ENCODE measurements at regions not wholly inside any gene's neighbourhood (a gene's known extent, or its start where the extent isn't known, plus 50 kb on each side); places are given as distances from the start of the nearest gene placed in this dataset.

DNA sequence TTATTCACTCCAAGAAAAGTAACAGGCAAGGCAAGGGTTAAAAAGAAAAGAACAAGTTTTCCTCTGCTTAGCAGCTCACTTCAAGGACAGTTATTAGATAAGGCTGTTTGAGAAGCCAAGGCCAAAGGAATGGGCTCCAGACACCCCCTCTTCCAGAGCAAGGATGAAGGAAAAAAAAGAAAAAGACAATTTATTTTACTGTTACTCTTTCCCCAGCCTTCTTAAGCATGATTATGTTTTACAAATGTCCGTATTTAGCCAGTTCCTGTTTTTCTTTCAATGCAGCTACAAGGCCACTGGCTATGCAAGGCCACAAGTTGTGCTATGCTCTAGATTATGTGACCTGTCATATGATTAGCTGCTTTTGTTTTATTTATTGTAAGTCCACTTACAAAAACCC, 106.5 kb upstream of the SIMC1 start:
- intact Hi-C loops (cut with micrococcal nuclease; ENCODE audit: unreplicated experiment): no loop called here
- ChIA-PET POLR2A (ENCODE audit: unreplicated experiment) (no interaction called here), CTCF (no interaction called here)
- Histone ChIP-seq H3K4me2 (no peak overlapping the region), H3K9me3 (ENCODE audit: insufficient read depth, low read depth) (no peaks in the 10 kb centered on the region), H4K20me1 (ENCODE audit: insufficient read depth) (no peaks in the 10 kb centered on the region), H3K4me3 (no peak overlapping the region), H3K9me2 (ENCODE audit: insufficient read depth) (no peaks in the 10 kb centered on the region), H3F3A (ENCODE audit: insufficient read depth, low read depth) (no peaks in the 10 kb centered on the region), H3K27me3 (ENCODE audit: insufficient read depth, low read depth) (peaks cover 69% of the 10 kb centered on the region), H3K36me3 (ENCODE audit: low read depth) (no peaks in the 10 kb centered on the region), H3K4me1 (replicated peaks; ENCODE audit: insufficient read depth) (no peaks in the 10 kb centered on the region), H2AFZ (no peak overlapping the region), H3K79me2 (ENCODE audit: low read depth) (no peaks in the 10 kb centered on the region), H3K27ac (no peak overlapping the region)
- DNase-seq: no peak
- TF ChIP-seq, protein P1, sequence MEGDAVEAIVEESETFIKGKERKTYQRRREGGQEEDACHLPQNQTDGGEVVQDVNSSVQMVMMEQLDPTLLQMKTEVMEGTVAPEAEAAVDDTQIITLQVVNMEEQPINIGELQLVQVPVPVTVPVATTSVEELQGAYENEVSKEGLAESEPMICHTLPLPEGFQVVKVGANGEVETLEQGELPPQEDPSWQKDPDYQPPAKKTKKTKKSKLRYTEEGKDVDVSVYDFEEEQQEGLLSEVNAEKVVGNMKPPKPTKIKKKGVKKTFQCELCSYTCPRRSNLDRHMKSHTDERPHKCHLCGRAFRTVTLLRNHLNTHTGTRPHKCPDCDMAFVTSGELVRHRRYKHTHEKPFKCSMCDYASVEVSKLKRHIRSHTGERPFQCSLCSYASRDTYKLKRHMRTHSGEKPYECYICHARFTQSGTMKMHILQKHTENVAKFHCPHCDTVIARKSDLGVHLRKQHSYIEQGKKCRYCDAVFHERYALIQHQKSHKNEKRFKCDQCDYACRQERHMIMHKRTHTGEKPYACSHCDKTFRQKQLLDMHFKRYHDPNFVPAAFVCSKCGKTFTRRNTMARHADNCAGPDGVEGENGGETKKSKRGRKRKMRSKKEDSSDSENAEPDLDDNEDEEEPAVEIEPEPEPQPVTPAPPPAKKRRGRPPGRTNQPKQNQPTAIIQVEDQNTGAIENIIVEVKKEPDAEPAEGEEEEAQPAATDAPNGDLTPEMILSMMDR (conservative IDR thresholded peaks at IDR 0.05): no peak
- TF ChIP-seq EZH2 (IDR thresholded peaks at IDR 0.05; ENCODE audit: low read depth): no peak
- no TSS peak for BruUV-seq (replicated peaks)

DNA sequence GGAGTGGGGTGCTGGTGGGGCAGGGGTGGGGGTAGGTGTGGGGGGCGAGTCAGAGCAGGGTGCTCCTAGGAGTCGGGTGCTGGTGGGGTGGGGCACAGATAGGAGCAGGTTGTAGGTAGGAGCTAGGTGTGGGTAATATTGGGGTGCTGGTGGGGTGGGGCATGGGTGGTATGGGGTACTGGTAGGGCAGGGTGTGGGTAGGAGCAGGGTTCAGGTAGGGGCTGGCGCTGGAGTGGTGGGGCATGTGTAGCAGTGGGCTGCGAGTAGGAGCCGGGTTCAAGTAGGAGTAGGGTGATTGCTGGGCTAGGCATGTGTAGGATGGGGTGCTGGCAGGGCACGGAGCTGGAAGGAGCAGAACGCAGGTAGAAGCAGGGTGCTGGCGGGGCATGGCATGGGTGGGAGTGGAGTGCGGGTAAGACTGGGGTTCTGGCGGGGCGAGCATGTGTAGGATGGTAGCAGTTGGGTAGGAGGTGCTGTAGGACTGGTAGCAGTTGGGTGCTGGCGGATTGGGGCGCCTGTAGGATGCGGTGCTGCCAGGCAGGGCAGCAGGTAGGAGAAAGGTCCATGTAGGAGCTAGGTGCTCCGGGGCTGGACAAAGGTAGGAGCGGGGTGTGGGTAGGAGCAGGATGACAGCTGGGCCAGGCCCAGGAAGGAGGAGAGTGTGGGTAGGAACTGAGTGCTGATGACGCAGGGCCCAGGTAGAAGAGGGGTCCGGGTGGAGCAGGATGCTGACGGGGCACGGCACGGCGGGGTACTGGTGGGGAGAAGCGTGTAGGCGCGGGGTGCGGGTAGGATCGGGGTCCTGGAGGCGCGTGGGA, 105.5 kb upstream of the SIMC1 start:
- peaks cover 78% of the 10 kb centered on the region for H3K27me3 ChIP-seq (ENCODE audit: insufficient read depth, low read depth)
- BruUV-seq (replicated peaks): no TSS peak
- no peaks in the 10 kb centered on the region for H3F3A ChIP-seq (ENCODE audit: insufficient read depth, low read depth)
- H2AFZ ChIP-seq: no peak overlapping the region
- ChIA-PET POLR2A (ENCODE audit: unreplicated experiment) (no interaction called here), CTCF (no interaction called here)
- no peak overlapping the region for H3K4me3 ChIP-seq
- no peak overlapping the region for H3K27ac ChIP-seq
- H3K36me3 ChIP-seq (ENCODE audit: low read depth): no peaks in the 10 kb centered on the region
- H3K9me3 ChIP-seq (ENCODE audit: insufficient read depth, low read depth): no peaks in the 10 kb centered on the region
- H3K4me2 ChIP-seq: no peak overlapping the region
- H3K4me1 ChIP-seq (replicated peaks; ENCODE audit: insufficient read depth): no peaks in the 10 kb centered on the region
- no peaks in the 10 kb centered on the region for H3K9me2 ChIP-seq (ENCODE audit: insufficient read depth)
- no peaks in the 10 kb centered on the region for H3K79me2 ChIP-seq (ENCODE audit: low read depth)
- no peak for TF ChIP-seq EZH2 (IDR thresholded peaks at IDR 0.05; ENCODE audit: low read depth)
- TF ChIP-seq, protein P1 (conservative IDR thresholded peaks at IDR 0.05): no peak
- no peaks in the 10 kb centered on the region for H4K20me1 ChIP-seq (ENCODE audit: insufficient read depth)
- DNase-seq: no peak
- intact Hi-C loops (cut with micrococcal nuclease; ENCODE audit: unreplicated experiment): no loop called here

DNA sequence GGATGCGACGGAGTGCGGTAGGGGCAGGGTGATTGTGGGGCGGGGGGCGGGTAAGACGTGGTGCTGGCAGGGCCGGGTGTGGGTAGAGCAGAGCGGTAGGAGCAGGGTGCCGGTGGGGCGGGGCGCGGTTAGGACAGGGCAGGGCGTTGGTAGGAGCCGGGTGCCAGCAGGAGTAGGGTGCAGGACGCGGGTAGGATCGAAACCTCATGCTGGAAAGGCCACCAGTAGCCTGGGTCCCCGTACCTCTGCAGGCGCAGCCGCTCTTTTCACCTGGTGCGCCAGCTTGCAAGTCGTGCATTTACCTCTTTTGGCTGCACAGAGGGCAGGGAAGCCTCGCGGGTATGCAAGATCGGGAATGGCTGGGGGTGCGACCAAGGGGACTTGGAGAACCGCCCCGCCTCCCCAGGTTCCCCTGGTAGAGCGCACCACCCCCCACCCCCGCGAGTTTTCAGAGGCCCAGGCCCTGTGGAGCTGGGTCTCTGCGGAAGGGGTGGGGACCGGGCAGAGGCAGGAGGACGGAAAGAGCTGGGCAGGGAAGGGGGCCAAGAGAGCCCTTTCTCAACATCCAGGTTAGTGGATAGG, 104.8 kb upstream of the SIMC1 start:
- H3K9me3 ChIP-seq (ENCODE audit: insufficient read depth, low read depth): no peaks in the 10 kb centered on the region
- no peak overlapping the region for H3K27ac ChIP-seq
- no peaks in the 10 kb centered on the region for H3F3A ChIP-seq (ENCODE audit: insufficient read depth, low read depth)
- H3K4me1 ChIP-seq (replicated peaks; ENCODE audit: insufficient read depth): no peaks in the 10 kb centered on the region
- H3K79me2 ChIP-seq (ENCODE audit: low read depth): no peaks in the 10 kb centered on the region
- ChIA-PET POLR2A (ENCODE audit: unreplicated experiment) (no interaction called here), CTCF (no interaction called here)
- H3K4me3 ChIP-seq: no peak overlapping the region
- no peaks in the 10 kb centered on the region for H3K36me3 ChIP-seq (ENCODE audit: low read depth)
- H3K27me3 ChIP-seq (ENCODE audit: insufficient read depth, low read depth): peaks cover 83% of the 10 kb centered on the region
- intact Hi-C loops (cut with micrococcal nuclease; ENCODE audit: unreplicated experiment): no loop called here
- TF ChIP-seq, protein P1 (conservative IDR thresholded peaks at IDR 0.05): no peak
- no peak for TF ChIP-seq EZH2 (IDR thresholded peaks at IDR 0.05; ENCODE audit: low read depth)
- no TSS peak for BruUV-seq (replicated peaks)
- DNase-seq: no peak
- no peak overlapping the region for H2AFZ ChIP-seq
- no peaks in the 10 kb centered on the region for H4K20me1 ChIP-seq (ENCODE audit: insufficient read depth)
- no peaks in the 10 kb centered on the region for H3K9me2 ChIP-seq (ENCODE audit: insufficient read depth)
- no peak overlapping the region for H3K4me2 ChIP-seq

All from PC-9 (cell line).